Liver (tissue), 3 donors: ENCODE measurements at regions not wholly inside any gene's neighbourhood (a gene's known extent, or its start where the extent isn't known, plus 50 kb on each side); places are given as distances from the start of the nearest gene placed in this dataset.

Experiments used
- ATF3 ChIP-seq: IDR thresholded peaks from 2 replicates; pipeline ENCODE4 v1.6.1; 2016; ENCODE audit warnings: antibody characterized with exemption
- CTCF ChIP-seq: fragments of 150-350 bp; IDR thresholded peaks from 2 replicates; pipeline ENCODE4 v1.5.1; 2017; ENCODE audit warnings: improper control_type of control experiment, low read depth, low read length; ENCODE audit not compliant: missing input control
- FOXA1 ChIP-seq: IDR thresholded peaks from 2 replicates; pipeline ENCODE4 v1.6.1; 2016; ENCODE audit warnings: antibody characterized with exemption
- GABPA ChIP-seq, 2 donors: IDR thresholded peaks in 1 of 2; conservative IDR thresholded peaks in 1 of 2; 2 replicates each; pipeline ENCODE4 v1.6.1; 2016; ENCODE audit warnings: antibody characterized with exemption in 2 of 2, mild to moderate bottlenecking in 1 of 2, moderate library complexity in 1 of 2
- HNF4A ChIP-seq, 2 donors: conservative IDR thresholded peaks; 2 replicates each; pipeline ENCODE4 v1.6.1; 2016; ENCODE audit warnings: antibody characterized with exemption in 2 of 2, mild to moderate bottlenecking in 2 of 2
- HNF4G ChIP-seq: IDR thresholded peaks from 2 replicates; pipeline ENCODE4 v1.6.1; 2016; ENCODE audit warnings: antibody characterized with exemption
- JUND ChIP-seq, 2 donors: IDR thresholded peaks; 2 replicates each; pipeline ENCODE4 v1.6.1; 2016; ENCODE audit warnings: antibody characterized with exemption in 2 of 2
- MAX ChIP-seq: IDR thresholded peaks from 2 replicates; pipeline ENCODE4 v1.6.1; 2016; ENCODE audit warnings: antibody characterized with exemption
- RAD21 ChIP-seq, 2 donors: IDR thresholded peaks; 2 replicates each; pipeline ENCODE4 v1.6.1; 2016; ENCODE audit warnings: antibody characterized with exemption in 2 of 2, mild to moderate bottlenecking in 2 of 2
- REST ChIP-seq: IDR thresholded peaks from 2 replicates; pipeline ENCODE4 v1.6.1; 2016; ENCODE audit warnings: antibody characterized with exemption, mild to moderate bottlenecking
- SP1 ChIP-seq: IDR thresholded peaks from 2 replicates; pipeline ENCODE4 v1.6.1; 2018; ENCODE audit warnings: antibody characterized with exemption, mild to moderate bottlenecking
- TAF1 ChIP-seq: conservative IDR thresholded peaks from 2 replicates; pipeline ENCODE4 v1.6.1; 2016; ENCODE audit warnings: antibody characterized with exemption, mild to moderate bottlenecking
- YY1 ChIP-seq: IDR thresholded peaks from 2 replicates; pipeline ENCODE4 v1.6.1; 2016; ENCODE audit warnings: antibody characterized with exemption, mild to moderate bottlenecking
- ZBTB33 ChIP-seq: IDR thresholded peaks from 2 replicates; pipeline ENCODE4 v1.6.1; 2016; ENCODE audit warnings: antibody characterized with exemption
- donor health status: healthy.
- donor health status: healthy.

- TF ChIP-seq CTCF: no peak
- TF ChIP-seq FOXA1: no peak
- no peak for TF ChIP-seq REST
- no peak for TF ChIP-seq RAD21 (IDR thresholded peaks at IDR 0.05)
- no peak for TF ChIP-seq YY1
- TF ChIP-seq GABPA (IDR thresholded peaks at IDR 0.05 in 1 of 2, conservative IDR thresholded peaks at IDR 0.05 in 1 of 2): no peak
- TF ChIP-seq MAX: no peak
- no peak for TF ChIP-seq ZBTB33
- TF ChIP-seq JUND (IDR thresholded peaks at IDR 0.05): no peak
- no peak for TF ChIP-seq ATF3
- TF ChIP-seq SP1: no peak
- TF ChIP-seq TAF1: no peak
- TF ChIP-seq HNF4A (conservative IDR thresholded peaks at IDR 0.05): no peak
- no peak for TF ChIP-seq HNF4G
Measured at GRCh38 chr4:186918466-186918865, 194.8 kb upstream of the FAT1 start.
